ENCODE measurements at regions not wholly inside any gene's neighbourhood (a gene's known extent, or its start where the extent isn't known, plus 50 kb on each side); places are given as distances from the start of the nearest gene placed in this dataset.
"Not testable (repeated sequence)": the region's sequence is repeated elsewhere in the genome, so short reads cannot be mapped to it uniquely, and the experiment has no call there.

GRCh38 chr14:82872494-82872893 is 1338.8 kb upstream of the SEL1L start:
- no peak for DNase-seq

GRCh38 chr14:82878951-82879350 is 1345.3 kb upstream of the SEL1L start:
- DNase-seq, result no peak

GRCh38 chr14:82879949-82880535 is 1346.4 kb upstream of the SEL1L start:
- DNase-seq, result no peak

- no peak for DNase-seq
Measured at GRCh38 chr14:82886670-82887069, 1353.0 kb upstream of the SEL1L start.

- no peak for DNase-seq
Measured at GRCh38 chr14:82889701-82890100, 1356.0 kb upstream of the SEL1L start.

GRCh38 chr14:82896476-82896875 is 1362.8 kb upstream of the SEL1L start:
- DNase-seq, result no peak

- no peak for DNase-seq
Measured at GRCh38 chr14:82897469-82898308, 1364.0 kb upstream of the SEL1L start.

GRCh38 chr14:82905762-82906161 is 1372.1 kb upstream of the SEL1L start:
- DNase-seq, result no peak

- no peak for DNase-seq
Measured at GRCh38 chr14:82911930-82912329, 1378.3 kb upstream of the SEL1L start.

- DNase-seq, result no peak
Measured at GRCh38 chr14:82913396-82913795, 1379.7 kb upstream of the SEL1L start.

GRCh38 chr14:82915381-82915780 is 1381.7 kb upstream of the SEL1L start:
- DNase-seq, result no peak

GRCh38 chr14:82935691-82936090 is 1402.0 kb upstream of the SEL1L start:
- no peak for DNase-seq

GRCh38 chr14:82951171-82951570 is 1417.5 kb upstream of the SEL1L start:
- no peak for DNase-seq

- DNase-seq, result no peak
Measured at GRCh38 chr14:82963756-82964155, 1430.1 kb upstream of the SEL1L start.

- no peak for DNase-seq
Measured at GRCh38 chr14:82987502-82988124, 1454.0 kb upstream of the SEL1L start.

GRCh38 chr14:82994547-82994946 is 1460.9 kb upstream of the SEL1L start:
- not testable (repeated sequence) for DNase-seq

GRCh38 chr14:82999802-83000201 is 1466.1 kb upstream of the SEL1L start:
- no peak for DNase-seq

GRCh38 chr14:83004456-83005006 is 1470.9 kb upstream of the SEL1L start:
- DNase-seq, result no peak

- DNase-seq, result no peak
Measured at GRCh38 chr14:83006121-83006670, 1472.5 kb upstream of the SEL1L start.

- not testable (repeated sequence) for DNase-seq
Measured at GRCh38 chr14:83007052-83007451, 1473.4 kb upstream of the SEL1L start.

- DNase-seq, result no peak
Measured at GRCh38 chr14:83007641-83008225, 1474.1 kb upstream of the SEL1L start.

- DNase-seq, result no peak
Measured at GRCh38 chr14:83017296-83017695, 1483.6 kb upstream of the SEL1L start.
